ENCODE measurements at regions not wholly inside any gene's neighbourhood (a gene's known extent, or its start where the extent isn't known, plus 50 kb on each side); places are given as distances from the start of the nearest gene placed in this dataset.

DNA sequence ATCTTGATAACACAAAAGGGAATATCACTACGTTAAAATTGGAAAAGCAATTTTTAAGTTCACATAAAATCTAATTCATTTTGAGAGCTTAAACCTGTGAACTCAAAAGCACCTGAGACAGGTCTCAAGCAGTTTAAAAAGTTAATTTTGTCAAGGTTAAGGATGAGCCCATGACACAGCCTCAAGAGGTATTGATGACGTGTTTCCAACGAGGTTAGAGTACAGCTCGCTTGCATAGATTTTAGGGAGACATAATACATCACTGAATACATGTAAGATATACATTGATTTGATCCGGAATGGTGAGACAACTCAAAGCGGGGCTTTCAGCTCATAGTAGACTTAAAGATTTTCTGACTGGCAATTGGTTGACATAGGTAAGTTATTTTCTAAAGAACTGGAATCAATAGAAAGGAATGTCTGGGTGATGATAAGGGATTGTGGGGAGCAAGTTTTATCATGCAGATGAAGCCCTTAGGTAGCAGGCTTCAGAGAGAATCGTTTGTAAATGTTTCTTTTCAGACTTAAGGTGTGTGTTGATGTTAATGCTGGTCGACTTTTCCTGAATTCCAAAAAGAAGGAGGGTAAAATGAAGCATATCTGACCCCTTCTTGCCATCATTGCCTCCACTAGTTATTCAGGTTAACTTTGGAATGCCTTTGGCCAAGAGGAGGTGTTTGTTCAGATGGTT is 2890.6 kb downstream of the PCDH9 start:
- DNase-seq = no peak

DNA sequence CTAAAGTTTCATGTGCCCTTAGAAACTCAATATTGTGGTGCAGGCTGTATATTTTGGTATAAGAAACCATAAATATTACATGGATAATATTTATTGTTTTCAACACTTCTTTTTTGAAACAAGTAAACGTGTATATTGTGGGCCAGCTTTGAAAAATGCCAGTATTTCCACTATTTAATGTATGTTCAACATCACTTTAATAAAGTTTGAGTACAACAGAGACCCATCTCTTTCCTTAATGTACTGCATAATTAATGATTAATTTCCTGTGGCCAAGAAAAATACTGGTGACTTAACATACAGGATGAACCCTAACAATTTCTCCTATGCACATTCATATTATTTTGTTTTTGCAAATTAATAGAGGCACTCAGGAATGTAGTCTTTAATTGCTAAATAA is 2891.5 kb downstream of the PCDH9 start:
- no peak for DNase-seq

DNA sequence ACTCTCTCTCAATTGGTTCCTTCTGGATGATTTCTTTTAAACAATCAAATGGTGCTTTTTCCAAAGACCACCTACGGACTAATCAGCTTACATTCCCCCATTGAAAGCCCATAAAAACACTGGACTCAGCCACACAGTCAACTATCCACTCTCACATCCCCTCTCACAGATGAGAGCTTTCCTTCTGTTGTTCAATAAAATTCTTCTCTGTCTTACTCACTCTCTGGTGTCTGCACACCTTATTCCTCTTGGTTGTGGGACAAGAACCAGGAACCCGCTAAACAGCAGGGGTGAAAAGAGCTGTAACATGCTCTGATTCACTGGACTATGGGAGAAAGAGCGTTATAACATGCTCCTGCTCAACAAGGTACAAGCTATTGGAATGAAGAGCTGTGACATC is 2896.2 kb downstream of the PCDH9 start:
- peak; percentile 43 for DNase-seq

DNA sequence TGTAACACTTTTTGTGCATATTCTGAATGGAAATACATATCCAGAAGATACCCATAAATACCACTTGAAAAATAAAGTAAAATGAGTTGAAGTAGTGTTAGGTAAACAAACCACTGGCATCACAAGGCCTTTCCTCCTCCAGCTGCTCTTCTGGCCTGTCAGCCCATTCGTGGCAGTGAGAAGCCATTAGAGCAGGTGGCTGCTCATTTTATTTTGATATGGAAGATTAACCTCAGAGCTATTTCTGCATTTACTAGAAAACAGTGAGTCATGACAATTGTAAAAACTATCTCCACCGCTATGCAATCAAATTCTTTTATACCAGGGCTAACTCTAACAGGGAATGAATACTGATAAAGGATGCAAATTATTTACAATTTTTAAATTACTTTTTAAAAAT is 2898.1 kb downstream of the PCDH9 start:
- DNase-seq = no peak

DNA sequence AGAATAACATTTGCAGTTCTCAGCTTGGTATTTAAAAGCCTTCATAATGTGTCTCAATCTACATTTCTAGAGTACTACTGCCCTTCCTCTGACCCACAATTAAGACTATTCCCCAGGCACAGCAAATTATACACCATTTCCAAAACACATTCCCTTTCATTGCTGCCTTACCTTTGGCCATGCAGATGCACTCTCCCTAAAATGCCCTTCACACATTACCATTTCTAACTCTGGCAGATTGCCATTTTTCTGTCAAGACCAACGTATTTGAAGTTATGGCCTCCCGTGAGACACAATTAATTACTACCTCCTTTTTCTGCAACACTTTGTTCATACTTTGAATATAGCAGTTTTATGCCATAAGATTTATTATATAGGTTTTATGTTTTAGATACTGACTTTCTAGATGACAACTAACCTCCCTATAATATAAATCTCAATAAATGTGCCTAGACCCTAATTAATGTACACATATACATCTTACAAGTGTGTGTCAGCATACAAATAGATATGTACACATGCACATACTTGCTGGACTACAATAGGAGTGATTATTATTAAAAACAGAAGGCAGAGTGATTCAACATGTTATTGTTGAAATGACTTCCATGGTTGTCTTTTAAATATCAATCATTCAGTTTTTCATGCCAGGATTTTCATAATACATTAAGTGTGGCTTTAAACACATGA is 2902.5 kb downstream of the PCDH9 start:
- DNase-seq = no peak

DNA sequence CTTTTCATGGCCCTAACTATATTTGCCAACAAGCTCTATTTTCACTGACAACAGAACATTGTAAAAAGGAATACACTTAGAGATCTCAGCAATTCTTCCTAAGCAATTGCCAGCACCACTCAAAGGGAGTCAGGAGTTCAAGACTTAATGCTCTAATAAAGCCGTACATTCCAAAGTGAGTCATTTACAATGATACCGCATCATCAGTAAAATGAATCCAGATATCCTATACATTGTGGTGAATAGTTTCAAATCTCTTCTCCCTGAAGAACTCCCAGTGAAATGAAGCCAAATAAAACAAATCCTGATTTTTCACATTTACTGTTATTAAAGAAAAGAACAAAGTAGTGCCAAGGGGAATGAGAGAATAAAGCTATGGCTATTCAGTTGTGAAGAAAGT is 2898.7 kb upstream of the PCDH20 start:
- no peak for DNase-seq

DNA sequence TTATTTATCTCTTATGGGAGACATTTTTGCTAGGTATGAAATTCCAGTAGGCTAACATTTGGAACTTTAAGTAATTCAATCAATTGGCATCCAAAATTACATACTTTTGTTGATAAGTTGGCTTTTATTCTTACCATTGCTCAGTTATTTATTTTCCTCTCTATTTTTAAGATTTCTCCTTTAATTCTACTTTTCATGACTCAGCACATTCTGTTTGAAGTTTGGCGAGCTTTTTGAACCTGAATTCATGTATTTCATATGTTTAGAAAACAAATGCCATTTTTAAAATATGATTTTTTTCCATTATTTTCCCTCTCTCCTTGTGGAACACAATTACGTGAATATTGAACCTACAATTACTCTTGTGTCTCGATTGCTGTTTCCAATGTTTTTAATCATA is 2896.3 kb upstream of the PCDH20 start:
- DNase-seq = no peak

DNA sequence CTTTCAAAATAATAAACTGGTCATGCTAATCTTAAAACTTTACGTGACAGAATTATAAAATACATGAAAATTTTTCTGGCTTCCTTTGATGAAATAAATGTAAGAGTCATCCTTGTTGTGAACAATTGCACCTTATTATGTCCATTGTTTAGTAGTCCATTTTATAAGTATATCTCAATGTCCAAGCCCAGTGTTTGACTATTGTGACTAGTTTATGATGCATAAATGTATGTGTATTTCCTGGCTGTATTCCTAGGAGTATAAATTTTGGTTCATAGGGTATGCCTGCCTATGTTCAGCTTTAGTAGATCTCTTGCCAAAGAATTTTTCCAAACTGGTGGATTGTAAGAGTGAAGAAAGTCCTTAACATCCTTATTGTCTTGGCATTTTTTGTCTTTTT is 2895.5 kb upstream of the PCDH20 start:
- no peak for DNase-seq

DNA sequence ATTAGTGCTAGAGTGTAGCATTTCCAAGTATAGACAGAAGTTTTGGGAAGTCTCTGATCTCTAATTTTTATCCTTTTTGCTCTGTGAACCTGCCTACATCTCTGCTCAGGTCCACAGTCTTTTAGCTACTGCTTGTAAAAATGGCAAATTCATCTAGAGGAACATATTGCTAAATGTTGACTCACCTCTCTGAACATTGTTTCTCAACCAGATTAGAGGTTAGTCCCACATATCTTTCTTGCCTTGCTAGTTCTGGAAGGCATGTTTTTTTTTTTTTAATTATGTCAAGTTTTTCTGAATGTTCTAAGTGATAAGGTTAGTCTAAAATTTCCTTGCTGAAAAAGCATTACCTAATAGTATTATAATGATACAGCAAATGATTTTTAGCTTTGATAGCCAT is 2889.6 kb upstream of the PCDH20 start:
- no peak for DNase-seq

DNA sequence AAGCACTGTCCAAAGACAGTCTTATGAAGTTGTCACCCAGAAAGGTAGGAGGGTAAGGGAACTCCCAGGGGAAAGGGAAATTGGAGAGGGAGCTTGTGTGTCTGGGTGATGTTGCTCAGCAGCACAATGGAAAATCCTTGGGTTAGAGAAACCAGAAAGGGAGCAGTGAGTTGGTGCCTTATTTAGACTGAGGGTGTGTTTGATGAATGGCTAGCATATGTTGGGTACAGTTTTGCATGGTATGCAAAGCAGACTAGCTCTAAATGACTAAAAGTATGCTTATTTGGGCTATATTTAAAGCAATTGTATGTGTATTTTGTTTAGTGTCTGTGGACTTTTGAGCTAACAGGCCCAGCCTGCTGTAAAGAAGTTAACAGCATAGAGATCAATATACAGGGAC is 2884.6 kb upstream of the PCDH20 start:
- no peak for DNase-seq

DNA sequence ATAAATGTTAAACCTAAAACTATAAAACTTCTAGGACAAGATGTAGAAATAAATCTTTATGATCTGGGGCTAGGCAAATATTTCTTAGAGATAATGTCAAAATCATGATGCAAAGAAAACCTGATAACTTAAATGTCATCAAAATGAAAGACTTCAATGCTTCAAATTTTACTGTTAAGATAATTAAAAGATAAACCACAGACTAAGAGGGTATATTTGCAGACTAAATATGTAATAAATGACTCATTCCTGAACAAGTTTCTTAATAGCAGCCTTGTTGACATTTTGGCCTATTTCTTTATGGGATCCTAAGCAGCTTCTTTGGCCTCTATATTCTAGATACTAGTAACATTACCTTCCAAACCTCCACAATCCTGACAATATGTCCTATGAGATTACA is 2878.3 kb upstream of the PCDH20 start:
- no peak for DNase-seq

DNA sequence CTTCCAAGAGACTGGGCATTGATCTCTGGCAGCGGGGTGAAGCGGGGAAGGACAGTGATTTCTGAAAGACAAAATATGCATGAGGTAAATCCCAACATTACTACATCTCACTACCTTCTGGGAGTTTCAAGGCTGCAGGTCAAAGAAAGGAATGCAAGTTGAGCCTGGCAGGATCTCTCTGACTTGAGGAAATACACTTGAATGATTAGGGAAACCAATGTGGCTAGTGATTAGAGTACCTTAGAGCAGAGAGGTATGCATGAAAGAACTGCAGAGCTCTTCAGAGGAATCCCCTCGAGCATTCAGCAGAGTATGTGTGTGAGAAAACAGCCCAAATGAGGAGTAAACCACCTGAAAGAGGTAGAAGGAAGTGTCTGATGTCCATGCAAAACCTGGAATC is 2874.1 kb upstream of the PCDH20 start:
- DNase-seq = peak; percentile 54

DNA sequence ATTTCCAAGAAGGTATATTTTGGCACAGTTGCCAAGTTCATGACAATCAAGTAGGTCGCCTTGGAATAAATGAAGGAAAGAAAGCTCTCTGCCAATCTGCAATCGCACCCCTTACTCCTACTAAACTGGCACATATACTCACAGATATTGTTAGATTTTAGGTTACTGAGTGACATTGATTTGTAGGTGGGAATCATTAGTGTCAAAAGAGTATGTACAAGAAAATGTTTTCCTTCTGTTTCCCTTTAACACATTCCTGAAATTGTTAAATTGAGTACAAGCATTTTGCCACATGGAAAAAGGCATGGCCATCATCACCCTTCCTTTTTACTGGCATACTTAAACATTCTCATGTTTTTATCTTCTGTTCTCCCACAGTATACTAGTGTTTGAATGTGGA is 2868.3 kb upstream of the PCDH20 start:
- DNase-seq = no peak

DNA sequence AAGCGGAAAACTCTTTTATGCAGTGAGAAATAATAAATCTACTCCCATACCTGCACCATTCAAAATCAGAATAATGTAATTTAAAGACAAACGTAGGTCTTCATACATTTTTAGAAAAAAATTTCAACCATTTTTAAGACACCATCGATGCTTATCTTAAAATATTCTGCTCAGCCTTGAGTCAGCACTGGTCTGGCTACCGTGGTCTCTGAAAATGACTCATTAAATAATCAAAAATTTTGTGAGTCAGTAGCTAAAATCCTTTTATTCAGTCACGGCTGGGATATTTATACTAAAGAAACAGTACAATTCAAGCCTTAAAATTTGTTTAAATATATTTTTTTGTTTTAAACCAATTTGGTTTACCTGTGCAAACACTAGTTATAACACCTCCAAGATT is 2862.8 kb upstream of the PCDH20 start:
- no peak for DNase-seq

DNA sequence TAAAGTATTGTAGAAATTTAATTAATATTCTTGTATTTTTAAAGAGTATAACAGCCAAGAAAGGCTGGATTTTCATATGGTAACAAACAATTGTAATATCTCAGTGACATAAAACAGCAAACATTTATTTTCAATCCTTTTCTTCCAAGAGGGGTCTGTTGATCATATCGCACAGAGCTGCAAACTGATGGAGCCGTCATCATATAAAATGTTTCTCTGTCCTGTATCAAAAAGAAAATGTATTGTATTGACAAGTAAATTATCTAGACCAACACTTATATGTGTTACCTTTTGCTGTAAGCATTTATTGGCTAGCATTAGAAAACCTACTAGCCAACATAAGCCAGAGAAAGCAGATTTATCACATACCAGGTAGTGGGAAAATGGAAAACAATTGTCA is 2861.4 kb upstream of the PCDH20 start:
- DNase-seq = no peak

DNA sequence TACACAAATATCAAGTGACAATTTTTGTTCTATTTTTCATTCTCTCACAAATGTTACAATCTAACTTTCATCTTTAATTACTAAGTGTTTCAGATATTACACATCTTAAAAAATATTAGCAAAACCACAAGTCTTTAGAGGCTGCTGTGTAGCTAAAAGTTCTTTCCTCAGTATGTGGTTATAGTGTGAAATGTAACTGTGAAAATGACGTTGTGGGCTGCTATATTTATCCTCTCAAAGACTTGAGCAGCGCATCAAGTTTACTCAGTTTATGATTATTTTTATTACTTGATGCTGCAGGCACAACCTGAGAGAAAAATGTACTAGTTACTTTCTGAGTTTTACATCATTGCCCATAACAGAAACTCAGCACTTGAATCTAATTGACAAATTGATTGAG is 2860.6 kb upstream of the PCDH20 start:
- no peak for DNase-seq

DNA sequence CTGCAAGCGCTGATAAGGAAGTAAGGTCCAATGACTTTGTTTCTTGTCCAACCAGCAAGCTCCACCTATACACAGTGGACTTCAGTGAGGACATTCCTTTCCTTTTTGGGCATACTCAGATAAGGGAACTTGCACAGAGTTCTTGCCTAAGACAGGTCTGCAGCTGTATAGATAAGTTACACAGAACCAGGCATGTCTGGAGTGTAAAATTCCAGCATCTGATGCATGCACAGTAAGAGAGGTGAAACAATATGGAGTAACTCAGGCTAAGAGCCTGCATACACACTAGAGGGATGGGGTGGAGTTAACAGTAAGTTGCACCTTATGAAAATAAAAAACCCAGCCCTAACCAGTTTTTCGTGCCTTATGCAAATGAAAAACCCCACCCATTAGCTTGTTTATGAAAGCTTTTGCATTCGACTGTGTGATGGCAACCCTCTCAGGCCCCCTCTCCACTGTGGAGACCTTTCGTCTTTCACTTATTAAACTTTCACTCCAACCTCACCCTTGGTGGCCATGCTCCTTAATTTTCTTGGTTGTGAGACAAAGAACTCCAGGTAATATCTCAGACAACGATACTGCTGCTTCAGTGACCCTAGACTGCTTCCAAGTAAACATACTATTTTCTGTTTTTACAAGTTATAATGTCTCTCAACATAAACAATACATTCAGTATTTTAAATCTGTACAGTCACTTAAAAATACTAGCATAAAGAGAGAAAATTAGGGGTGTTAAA is 2859.0 kb upstream of the PCDH20 start:
- peak; percentile 76 for DNase-seq

DNA sequence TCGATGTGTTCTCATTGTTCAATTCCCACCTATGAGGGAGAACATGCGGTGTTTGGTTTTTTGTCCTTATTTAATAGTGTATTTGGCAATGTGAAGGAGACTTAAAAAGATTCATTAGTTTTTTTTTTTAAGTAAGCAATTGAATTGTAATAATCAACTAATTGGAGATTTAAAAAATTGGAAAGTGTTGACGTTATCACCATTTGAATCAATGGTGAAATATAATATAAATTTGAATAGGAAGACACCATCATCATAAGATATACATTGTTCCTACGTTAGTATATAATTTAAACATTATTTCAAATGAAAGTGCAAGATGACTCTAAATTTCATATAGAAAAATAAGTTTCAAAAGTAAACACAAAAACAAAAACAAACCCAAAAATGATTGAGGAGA is 2858.1 kb upstream of the PCDH20 start:
- no peak for DNase-seq

DNA sequence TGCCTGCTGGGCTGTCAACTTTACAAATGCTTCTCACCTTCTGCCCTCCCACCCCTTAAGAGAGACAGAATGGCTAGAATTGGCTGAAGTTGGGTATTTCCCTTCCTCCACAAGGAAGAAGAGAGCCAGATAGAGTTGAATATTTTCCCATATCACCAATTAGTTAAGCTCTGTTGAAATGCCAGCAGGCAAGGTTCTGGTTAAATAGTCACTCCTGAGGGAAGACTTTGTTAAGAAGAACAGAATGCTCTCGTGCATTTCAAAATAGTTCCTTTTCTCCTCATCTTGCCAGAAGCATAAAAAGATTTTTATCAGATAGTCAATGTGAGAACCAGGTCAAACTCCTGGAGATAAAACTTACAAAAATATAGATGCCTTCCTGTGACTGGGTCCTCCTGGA is 2857.0 kb upstream of the PCDH20 start:
- DNase-seq = no peak

DNA sequence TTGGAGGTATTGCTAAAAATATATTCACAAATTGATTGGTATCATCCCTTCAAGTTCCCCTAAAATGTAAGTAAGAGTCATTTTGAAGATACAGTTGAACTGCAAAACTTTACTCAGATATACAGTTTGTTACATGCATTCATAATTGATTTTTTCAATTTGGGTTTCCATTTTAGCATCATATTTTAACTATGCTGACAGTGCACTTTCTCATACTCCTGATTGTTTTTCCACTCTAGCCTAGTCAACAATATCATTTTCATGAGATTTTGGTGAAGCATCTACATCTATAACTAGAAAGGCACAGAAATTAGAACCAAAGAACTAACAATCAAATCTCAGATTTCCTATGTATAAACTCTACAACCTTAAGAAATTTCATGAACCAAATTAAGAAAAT is 2850.4 kb upstream of the PCDH20 start:
- DNase-seq = no peak

DNA sequence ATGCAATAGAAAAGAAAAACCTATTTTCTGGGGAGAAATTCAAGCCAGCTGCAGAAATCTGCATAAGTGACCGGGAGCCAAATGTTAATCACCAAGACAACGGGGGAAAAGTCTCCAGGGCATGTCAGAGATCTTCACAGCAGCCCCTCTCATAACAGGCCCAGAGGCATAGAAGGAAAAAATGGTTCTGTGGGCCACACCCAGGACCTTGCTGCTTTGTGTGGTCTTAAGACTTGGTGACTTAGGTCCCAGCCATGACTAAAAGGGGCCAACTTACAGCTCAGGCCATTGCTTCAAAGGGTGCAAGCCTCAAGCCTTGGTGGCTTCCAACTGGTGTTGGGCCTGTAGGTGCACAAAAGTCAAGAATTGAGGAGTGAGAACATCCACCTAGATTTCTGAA is 2847.6 kb upstream of the PCDH20 start:
- no peak for DNase-seq

DNA sequence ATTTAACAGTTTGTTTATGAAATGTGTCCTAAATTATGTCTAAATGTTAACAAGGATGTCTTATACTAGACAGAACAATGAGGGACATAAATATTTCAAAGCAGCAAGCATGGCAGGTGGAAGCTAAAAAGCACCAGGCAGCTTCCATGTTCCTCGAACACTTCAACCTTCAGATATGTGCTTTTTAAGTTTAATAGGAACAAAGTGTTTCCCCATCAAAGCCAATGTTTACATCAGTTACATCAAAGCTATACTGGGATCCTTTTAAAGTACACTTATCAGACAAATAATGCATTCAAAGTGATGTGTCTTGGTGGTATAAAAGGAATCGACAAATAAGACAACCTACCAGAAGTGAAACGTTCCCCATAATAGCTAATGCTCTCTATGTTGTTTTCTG is 2841.1 kb upstream of the PCDH20 start:
- DNase-seq = no peak

DNA sequence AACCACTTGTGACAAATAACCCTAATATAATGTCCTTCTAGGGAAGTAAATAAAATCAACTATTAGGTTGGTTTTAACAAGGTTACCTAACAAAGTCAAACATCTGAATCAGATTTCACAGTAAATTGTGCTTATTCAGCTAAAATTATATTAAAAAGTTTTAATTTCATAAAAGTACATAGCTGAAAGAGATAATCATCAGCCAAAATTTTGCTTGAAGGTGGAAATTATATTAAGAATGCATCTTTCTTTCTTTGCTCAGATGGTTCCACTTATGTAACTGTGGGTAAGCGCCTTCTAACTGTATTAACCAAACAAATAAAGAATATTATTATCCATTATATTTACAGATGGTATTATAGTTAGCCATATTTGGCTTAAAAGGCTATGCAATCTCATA is 2840.3 kb upstream of the PCDH20 start:
- no peak for DNase-seq

DNA sequence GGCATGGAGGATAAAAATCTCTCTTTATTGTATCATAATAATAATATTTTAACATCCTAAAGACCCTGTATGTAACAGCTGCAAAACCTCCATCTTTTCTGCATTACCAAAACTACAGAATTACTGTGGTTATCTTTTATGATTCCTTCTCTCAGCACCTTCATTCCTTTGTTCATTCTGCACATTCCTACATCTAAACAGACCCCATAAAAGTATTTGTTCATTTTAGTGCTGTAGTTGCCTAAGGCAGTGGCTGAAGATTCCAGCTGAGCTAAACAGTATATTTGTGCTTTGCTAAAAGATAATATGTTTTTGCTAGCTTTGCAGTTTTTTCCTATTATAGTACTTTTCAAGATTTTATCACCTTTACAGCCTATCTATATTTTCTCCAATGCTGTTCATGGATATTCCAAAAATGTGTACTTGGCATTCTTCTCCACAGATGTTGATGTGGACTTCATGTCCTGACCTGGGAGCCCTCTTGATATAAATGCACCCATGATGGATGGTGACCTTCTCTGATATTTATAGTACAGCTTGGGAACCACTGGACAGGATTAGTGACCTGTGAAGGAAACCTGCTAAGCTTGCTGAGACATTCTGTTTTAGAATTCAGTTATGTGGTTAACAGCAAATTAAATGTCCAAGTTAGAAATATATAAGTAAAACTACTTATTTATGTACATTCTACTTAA is 2832.9 kb upstream of the PCDH20 start:
- no peak for DNase-seq
